Nephron (organoid): ENCODE measurements at regions not wholly inside any gene's neighbourhood (a gene's known extent, or its start where the extent isn't known, plus 50 kb on each side); places are given as distances from the start of the nearest gene placed in this dataset.

ENCODE experiments used
- H3K27ac Mint-ChIP-seq, 3 experiments: 2 replicates each; pipeline ENCODE4 v1.8.0; 2020; ENCODE audit warnings: mixed read lengths in 3 of 3, mild to moderate bottlenecking in 2 of 3, moderate library complexity in 1 of 3
- H3K27me3 Mint-ChIP-seq: 2 replicates; pipeline ENCODE4 v1.8.0; 2021; ENCODE audit warnings: low read depth, mild to moderate bottlenecking, moderate library complexity, mixed read lengths
- H3K36me3 Mint-ChIP-seq: 2 replicates; pipeline ENCODE4 v1.8.0; 2020; ENCODE audit warnings: low read depth, mixed read lengths
- H3K4me1 Mint-ChIP-seq: 2 replicates; pipeline ENCODE4 v1.8.0; 2020; ENCODE audit warnings: mixed read lengths
- H3K4me3 Mint-ChIP-seq, 3 experiments: 2 replicates each; pipeline ENCODE4 v1.8.0; 2020; ENCODE audit warnings: mild to moderate bottlenecking in 3 of 3, mixed read lengths in 3 of 3, moderate library complexity in 2 of 3
- H3K9me3 Mint-ChIP-seq: 2 replicates; pipeline ENCODE4 v1.8.0; 2020; ENCODE audit warnings: mixed read lengths
- TF ChIP-seq, protein P1 (sequence below), 3 experiments: fragments of 200-600 bp; sonication (generic); IDR thresholded peaks; one replicate each; pipeline ENCODE4 v1.5.0; 2021; ENCODE audit warnings: antibody characterized with exemption in 3 of 3; ENCODE audit not compliant: unreplicated experiment in 3 of 3

DNA sequence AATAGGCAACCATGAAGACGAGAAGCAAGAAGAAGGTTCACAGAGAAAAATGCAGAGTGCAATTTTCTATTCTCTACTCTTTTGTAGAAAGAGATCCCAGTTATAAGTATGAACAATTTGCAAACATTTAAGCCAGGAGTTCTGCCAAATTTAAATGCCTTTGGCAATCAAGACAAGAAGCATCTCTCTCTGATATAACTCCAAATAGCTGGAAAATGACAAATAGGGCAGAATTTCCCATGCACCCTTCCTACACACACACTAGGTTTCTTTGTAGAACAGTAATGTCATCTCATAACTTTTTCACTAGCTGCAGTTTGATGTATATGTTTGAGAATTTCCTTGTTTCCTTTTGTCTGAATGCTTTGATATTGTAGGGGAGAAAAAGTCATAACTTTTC is 333.5 kb upstream of the AZI2 start:
- no peaks in the 10 kb centered on the region for H3K9me3 Mint-ChIP-seq

DNA sequence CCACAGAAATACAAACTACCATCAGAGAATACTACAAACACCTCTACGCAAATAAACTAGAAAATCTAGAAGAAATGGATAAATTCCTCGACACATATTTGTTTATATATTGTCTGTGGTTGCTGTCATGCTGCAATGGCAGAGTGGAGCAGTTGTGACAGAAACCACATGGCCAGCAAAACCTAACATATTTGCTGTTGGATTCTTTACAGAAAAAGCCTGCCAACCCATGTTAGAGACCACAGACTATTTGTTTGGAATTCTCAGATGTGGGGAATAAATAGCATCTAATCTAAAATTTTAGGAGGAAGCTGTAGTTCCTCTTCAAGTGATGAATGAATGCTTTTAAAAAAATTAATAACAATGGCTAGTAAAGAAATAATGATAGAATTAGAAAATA is 341.6 kb upstream of the AZI2 start:
- Mint-ChIP-seq H3K9me3 (no peaks in the 10 kb centered on the region), H3K27me3 (no peaks in the 10 kb centered on the region), H3K4me3 (no peak overlapping the region), H3K27ac (no peak overlapping the region), H3K4me1 (peaks cover 2% of the 10 kb centered on the region), H3K36me3 (no peaks in the 10 kb centered on the region)
- TF ChIP-seq, protein P1, sequence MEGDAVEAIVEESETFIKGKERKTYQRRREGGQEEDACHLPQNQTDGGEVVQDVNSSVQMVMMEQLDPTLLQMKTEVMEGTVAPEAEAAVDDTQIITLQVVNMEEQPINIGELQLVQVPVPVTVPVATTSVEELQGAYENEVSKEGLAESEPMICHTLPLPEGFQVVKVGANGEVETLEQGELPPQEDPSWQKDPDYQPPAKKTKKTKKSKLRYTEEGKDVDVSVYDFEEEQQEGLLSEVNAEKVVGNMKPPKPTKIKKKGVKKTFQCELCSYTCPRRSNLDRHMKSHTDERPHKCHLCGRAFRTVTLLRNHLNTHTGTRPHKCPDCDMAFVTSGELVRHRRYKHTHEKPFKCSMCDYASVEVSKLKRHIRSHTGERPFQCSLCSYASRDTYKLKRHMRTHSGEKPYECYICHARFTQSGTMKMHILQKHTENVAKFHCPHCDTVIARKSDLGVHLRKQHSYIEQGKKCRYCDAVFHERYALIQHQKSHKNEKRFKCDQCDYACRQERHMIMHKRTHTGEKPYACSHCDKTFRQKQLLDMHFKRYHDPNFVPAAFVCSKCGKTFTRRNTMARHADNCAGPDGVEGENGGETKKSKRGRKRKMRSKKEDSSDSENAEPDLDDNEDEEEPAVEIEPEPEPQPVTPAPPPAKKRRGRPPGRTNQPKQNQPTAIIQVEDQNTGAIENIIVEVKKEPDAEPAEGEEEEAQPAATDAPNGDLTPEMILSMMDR (IDR thresholded peaks at IDR 0.05; ENCODE audit: unreplicated experiment in 3 of 3): no peak

More for the DNA sequence above, 333.5 kb upstream of the AZI2 start:
- Mint-ChIP-seq H3K27me3 (no peaks in the 10 kb centered on the region), H3K4me3 (no peak overlapping the region), H3K27ac (peak overlapping the region in 1 of 3 experiments; percentile 41), H3K4me1 (peaks cover 41% of the 10 kb centered on the region), H3K36me3 (no peaks in the 10 kb centered on the region)
- TF ChIP-seq, protein P1 (IDR thresholded peaks at IDR 0.05; ENCODE audit: unreplicated experiment in 3 of 3): no peak

DNA sequence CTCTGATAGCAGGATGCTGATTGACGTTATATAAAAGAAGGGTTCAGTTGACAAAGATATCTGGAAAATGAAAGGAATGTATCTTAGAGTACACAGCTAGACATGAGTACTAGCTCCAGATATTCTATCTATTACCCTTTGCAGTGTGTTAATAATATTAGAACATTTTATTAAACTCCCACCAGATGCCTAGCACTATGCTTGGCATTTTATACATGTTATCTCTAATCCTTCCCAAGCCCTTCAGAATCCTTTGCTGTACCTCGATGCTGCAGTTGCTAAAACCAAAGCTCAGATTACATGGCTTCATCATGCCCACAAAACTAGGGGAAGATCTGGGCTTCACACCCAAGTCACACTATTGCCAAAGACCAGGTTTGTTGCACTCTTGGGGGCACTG is 350.1 kb upstream of the AZI2 start:
- Mint-ChIP-seq H3K9me3 (no peaks in the 10 kb centered on the region), H3K4me1 (peaks cover 23% of the 10 kb centered on the region), H3K4me3 (peak overlapping the region in 1 of 3 experiments; percentile 8), H3K27me3 (no peaks in the 10 kb centered on the region), H3K36me3 (no peaks in the 10 kb centered on the region), H3K27ac (no peak overlapping the region)
- TF ChIP-seq, protein P1 (IDR thresholded peaks at IDR 0.05; ENCODE audit: unreplicated experiment in 3 of 3): no peak

DNA sequence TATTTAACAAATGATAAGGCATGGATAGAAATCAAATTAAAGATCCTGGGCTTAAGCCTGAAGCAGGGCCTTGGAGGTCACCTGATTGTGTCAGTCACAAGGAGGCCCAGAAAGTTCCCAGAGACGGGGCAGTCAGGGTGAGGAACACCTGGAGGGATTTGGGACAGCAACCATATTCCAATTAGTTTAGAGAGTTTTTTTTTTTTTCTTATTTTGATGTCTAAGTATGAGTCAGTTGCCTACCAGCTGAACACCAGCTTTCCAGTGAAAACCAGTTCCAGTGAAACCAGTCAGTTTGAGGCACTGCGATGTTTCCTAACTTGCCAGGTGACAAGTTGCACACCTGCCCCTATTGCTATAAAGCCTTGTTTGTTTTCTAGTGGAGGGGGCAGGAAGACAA is 350.7 kb upstream of the AZI2 start:
- TF ChIP-seq, protein P1 (IDR thresholded peaks at IDR 0.05; ENCODE audit: unreplicated experiment in 3 of 3): no peak
- Mint-ChIP-seq H3K4me1 (peaks cover 23% of the 10 kb centered on the region), H3K27me3 (no peaks in the 10 kb centered on the region), H3K27ac (no peak overlapping the region), H3K9me3 (no peaks in the 10 kb centered on the region), H3K4me3 (no peak overlapping the region), H3K36me3 (no peaks in the 10 kb centered on the region)

DNA sequence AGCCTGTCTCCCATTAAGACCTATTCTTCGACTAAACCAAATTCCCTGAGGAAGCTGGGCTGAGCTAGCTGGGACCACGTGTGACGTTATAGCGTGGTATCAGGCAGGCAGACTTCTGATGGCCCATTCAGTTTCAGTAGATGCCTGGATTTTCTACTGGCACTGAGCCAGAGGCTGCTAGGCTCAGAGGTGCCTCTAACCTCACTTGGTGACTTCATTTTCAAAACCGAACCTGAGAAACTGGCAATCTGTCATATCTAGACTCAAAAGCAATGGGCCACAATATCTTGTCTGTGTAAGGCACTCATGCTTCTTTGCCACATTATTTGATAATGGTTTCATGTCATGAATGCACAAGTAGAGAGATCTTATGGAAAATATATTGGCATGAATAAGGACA is 352.1 kb upstream of the AZI2 start:
- TF ChIP-seq, protein P1 (IDR thresholded peaks at IDR 0.05; ENCODE audit: unreplicated experiment in 3 of 3): no peak
- Mint-ChIP-seq H3K4me1 (peaks cover 23% of the 10 kb centered on the region), H3K4me3 (no peak overlapping the region), H3K27ac (no peak overlapping the region), H3K27me3 (no peaks in the 10 kb centered on the region), H3K9me3 (no peaks in the 10 kb centered on the region), H3K36me3 (no peaks in the 10 kb centered on the region)

DNA sequence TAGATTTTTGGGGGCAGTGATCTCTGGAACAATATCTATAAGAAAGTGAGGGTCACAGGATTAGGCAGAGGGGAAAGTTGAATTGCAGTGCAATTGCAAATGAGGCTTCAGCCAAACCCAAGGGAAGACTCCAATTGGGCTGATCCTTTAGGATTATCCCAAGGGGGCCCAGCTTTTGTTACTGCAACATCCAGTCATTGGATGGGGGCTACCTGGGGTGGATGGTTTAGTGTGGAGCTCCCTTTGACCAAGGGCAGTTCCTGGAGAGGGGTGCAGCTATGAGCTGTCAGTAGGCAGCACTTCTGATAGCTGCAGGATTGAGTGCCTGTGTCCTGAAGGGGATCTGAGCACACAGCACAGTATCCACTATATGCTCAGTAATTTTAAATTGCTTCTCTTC is 355.2 kb upstream of the AZI2 start:
- H3K36me3 Mint-ChIP-seq: no peaks in the 10 kb centered on the region
- H3K27ac Mint-ChIP-seq: no peak overlapping the region
- no peak overlapping the region for H3K4me3 Mint-ChIP-seq
- no peaks in the 10 kb centered on the region for H3K27me3 Mint-ChIP-seq
- no peaks in the 10 kb centered on the region for H3K9me3 Mint-ChIP-seq
- TF ChIP-seq, protein P1 (IDR thresholded peaks at IDR 0.05; ENCODE audit: unreplicated experiment in 3 of 3): no peak
- H3K4me1 Mint-ChIP-seq: peaks cover 10% of the 10 kb centered on the region
